Hematopoietic multipotent progenitor cell (in vitro differentiated cells): ENCODE measurements at regions not wholly inside any gene's neighbourhood (a gene's known extent, or its start where the extent isn't known, plus 50 kb on each side); places are given as distances from the start of the nearest gene placed in this dataset.

Experiments
- DNase-seq, 3 donors: peaks; one replicate each; pipeline ENCODE4 v3.0.0-alpha.2; 2011 to 2015; ENCODE audit warnings: low read depth in 2 of 3, low spot score in 2 of 3

GRCh38 chrY:15478348-15478963 lies 954.1 kb downstream of the NLGN4Y start:
- no peak for DNase-seq

- DNase-seq, result no peak
Observed at GRCh38 chrY:15500536-15500935, 976.2 kb downstream of the NLGN4Y start.

GRCh38 chrY:15501181-15501580 lies 976.9 kb downstream of the NLGN4Y start:
- no peak for DNase-seq

GRCh38 chrY:15510288-15510687 lies 986.0 kb downstream of the NLGN4Y start:
- no peak for DNase-seq

GRCh38 chrY:15510984-15511650 lies 986.8 kb downstream of the NLGN4Y start:
- no peak for DNase-seq

- DNase-seq, result no peak
Observed at GRCh38 chrY:15535131-15535530, 1010.8 kb downstream of the NLGN4Y start.

- no peak for DNase-seq
Observed at GRCh38 chrY:15535784-15536511, 1011.6 kb downstream of the NLGN4Y start.

- DNase-seq, result no peak
Observed at GRCh38 chrY:15540516-15540915, 1016.2 kb downstream of the NLGN4Y start.

GRCh38 chrY:15546177-15546754 lies 1021.9 kb downstream of the NLGN4Y start:
- no peak for DNase-seq

GRCh38 chrY:15552074-15552473 lies 1027.7 kb downstream of the NLGN4Y start:
- DNase-seq, result no peak

GRCh38 chrY:15554991-15555390 lies 1030.7 kb downstream of the NLGN4Y start:
- DNase-seq, result no peak

- DNase-seq, result no peak
Observed at GRCh38 chrY:15559169-15559568, 1034.8 kb downstream of the NLGN4Y start.

- DNase-seq, result no peak
Observed at GRCh38 chrY:15560840-15561239, 1036.5 kb downstream of the NLGN4Y start.

- no peak for DNase-seq
Observed at GRCh38 chrY:15561501-15562289, 1037.4 kb downstream of the NLGN4Y start.

- DNase-seq, result no peak
Observed at GRCh38 chrY:15577886-15578285, 1053.6 kb downstream of the NLGN4Y start.

GRCh38 chrY:15578761-15579160 lies 1054.4 kb downstream of the NLGN4Y start:
- DNase-seq, result no peak

- DNase-seq, result peak in 1 of 3 donors; percentile 3
Observed at GRCh38 chrY:15579245-15579644, 1054.9 kb downstream of the NLGN4Y start.

GRCh38 chrY:15583111-15583510 lies 1058.8 kb downstream of the NLGN4Y start:
- no peak for DNase-seq

GRCh38 chrY:15592957-15593356 lies 1068.6 kb downstream of the NLGN4Y start:
- DNase-seq, result no peak

GRCh38 chrY:15593476-15594160 lies 1069.3 kb downstream of the NLGN4Y start:
- no peak for DNase-seq
